NCI-H1048 (cell line): ENCODE measurements at regions not wholly inside any gene's neighbourhood (a gene's known extent, or its start where the extent isn't known, plus 50 kb on each side); places are given as distances from the start of the nearest gene placed in this dataset.

Experiments used
- DNase-seq: peaks from one replicate; lab custom pipeline; 2025; lab: John Stamatoyannopoulos, UW

- no peak for DNase-seq
These were observed 60.1 kb upstream of the RAB4A start for GRCh38 chr1:229210844-229211243.

GRCh38 chr1:229213797-229214196, 57.1 kb upstream of the RAB4A start:
- no peak for DNase-seq

- DNase-seq, result no peak
These were observed 53.2 kb upstream of the RAB4A start for GRCh38 chr1:229217716-229218115.

- DNase-seq, result no peak
These were observed 52.3 kb upstream of the RAB4A start for GRCh38 chr1:229218612-229219025.

- no peak for DNase-seq
These were observed 50.6 kb upstream of the RAB4A start for GRCh38 chr1:229220163-229220846.

GRCh38 chr1:229221106-229222019, 49.5 kb upstream of the RAB4A start:
- DNase-seq, result peak; percentile 81
